H9 (cell line): ENCODE measurements at regions not wholly inside any gene's neighbourhood (a gene's known extent, or its start where the extent isn't known, plus 50 kb on each side); places are given as distances from the start of the nearest gene placed in this dataset.

ENCODE experiments used
- DNase-seq: peaks from one replicate; pipeline ENCODE4 v3.0.0-alpha.2; 2017
- H2AFZ ChIP-seq: one replicate; pipeline ENCODE4 v1.6.1; 2013; ENCODE audit warnings: mild to moderate bottlenecking, low read length, control low read depth, moderate library complexity
- H2AK5ac ChIP-seq: 2 replicates; pipeline ENCODE4 v1.6.1; 2013; ENCODE audit warnings: low read length, control low read depth, mixed read lengths; ENCODE audit not compliant: insufficient read length
- H2BK120ac ChIP-seq: one replicate; pipeline ENCODE4 v1.6.1; 2013; ENCODE audit warnings: low read depth, mild to moderate bottlenecking, low read length, control low read depth, inconsistent platforms; ENCODE audit not compliant: poor library complexity, severe bottlenecking
- H2BK12ac ChIP-seq: 2 replicates; pipeline ENCODE4 v1.6.1; 2013; ENCODE audit warnings: low read length, control low read depth, mixed read lengths, low read depth; ENCODE audit not compliant: insufficient read length
- H2BK15ac ChIP-seq: 2 replicates; pipeline ENCODE4 v1.6.1; 2013; ENCODE audit warnings: low read depth, low read length, control low read depth
- H2BK20ac ChIP-seq: one replicate; pipeline ENCODE4 v1.6.1; 2013; ENCODE audit warnings: low read depth, mild to moderate bottlenecking, low read length, control low read depth, inconsistent platforms; ENCODE audit not compliant: poor library complexity, severe bottlenecking
- H2BK5ac ChIP-seq: 2 replicates; pipeline ENCODE4 v1.6.1; 2013; ENCODE audit warnings: low read length, control low read depth, mixed read lengths; ENCODE audit not compliant: insufficient read length
- H3K14ac ChIP-seq: 2 replicates; pipeline ENCODE4 v1.6.1; 2013; ENCODE audit warnings: low read length, control low read depth; ENCODE audit not compliant: insufficient read depth
- H3K18ac ChIP-seq: 2 replicates; pipeline ENCODE4 v1.6.1; 2013; ENCODE audit warnings: low read depth, mild to moderate bottlenecking, mixed read lengths, low read length, control low read depth; ENCODE audit not compliant: insufficient read length
- H3K23ac ChIP-seq: 2 replicates; pipeline ENCODE4 v1.6.1; 2013; ENCODE audit warnings: low read length, control low read depth, mixed read lengths, low read depth; ENCODE audit not compliant: insufficient read length
- H3K23me2 ChIP-seq: 2 replicates; pipeline ENCODE4 v1.6.1; 2013; ENCODE audit warnings: low read depth, mild to moderate bottlenecking, mixed read lengths, low read length, control low read depth; ENCODE audit not compliant: insufficient read length, poor library complexity, severe bottlenecking
- H3K27ac ChIP-seq: 2 replicates; pipeline ENCODE4 v1.5.1; 2013; ENCODE audit warnings: low read length, control low read depth, mixed read lengths, low read depth; ENCODE audit not compliant: insufficient read length
- H3K27me3 ChIP-seq: 2 replicates; pipeline ENCODE4 v1.6.1; 2013; ENCODE audit warnings: low read length, control low read depth, inconsistent platforms; ENCODE audit not compliant: insufficient read depth
- H3K4ac ChIP-seq: 2 replicates; pipeline ENCODE4 v1.6.1; 2013; ENCODE audit warnings: low read depth, mild to moderate bottlenecking, control low read depth, inconsistent platforms, low read length, moderate library complexity
- H3K4me1 ChIP-seq: 2 replicates; pipeline ENCODE4 v1.6.1; 2013; ENCODE audit warnings: low read length, control low read depth, inconsistent platforms; ENCODE audit not compliant: insufficient read depth
- H3K4me2 ChIP-seq: 2 replicates; pipeline ENCODE4 v1.6.1; 2013; ENCODE audit warnings: low read length, control low read depth, mixed read lengths; ENCODE audit not compliant: insufficient read length, insufficient read depth
- H3K56ac ChIP-seq: 2 replicates; pipeline ENCODE4 v1.6.1; 2013; ENCODE audit warnings: low read depth, mild to moderate bottlenecking, mixed read lengths, low read length, control low read depth; ENCODE audit not compliant: insufficient read length
- H3K79me1 ChIP-seq: 2 replicates; pipeline ENCODE4 v1.6.1; 2013; ENCODE audit warnings: low read depth, mild to moderate bottlenecking, moderate library complexity, low read length, control low read depth, inconsistent platforms; ENCODE audit not compliant: insufficient read depth, poor library complexity, severe bottlenecking
- H3K79me2 ChIP-seq: 2 replicates; pipeline ENCODE4 v1.6.1; 2013; ENCODE audit warnings: low read length, control low read depth, inconsistent platforms; ENCODE audit not compliant: insufficient read depth
- H3K9ac ChIP-seq: 2 replicates; pipeline ENCODE4 v1.6.1; 2013; ENCODE audit warnings: low read length, control low read depth, mixed read lengths; ENCODE audit not compliant: insufficient read length; ENCODE audit errors: extremely low read depth
- H3K9me3 ChIP-seq: one replicate; pipeline ENCODE4 v1.6.1; 2013; ENCODE audit warnings: low read depth, low read length, inconsistent platforms; ENCODE audit not compliant: control insufficient read depth
- H3T11ph ChIP-seq: one replicate; pipeline ENCODE4 v1.6.1; 2013; ENCODE audit warnings: mild to moderate bottlenecking, low read length, control low read depth, inconsistent platforms
- H4K20me1 ChIP-seq: one replicate; pipeline ENCODE4 v1.6.1; 2013; ENCODE audit not compliant: control insufficient read depth, insufficient read length, insufficient read depth
- H4K5ac ChIP-seq: 2 replicates; pipeline ENCODE4 v1.6.1; 2013; ENCODE audit warnings: low read depth, mild to moderate bottlenecking, mixed read lengths, low read length, control low read depth; ENCODE audit not compliant: insufficient read length
- H4K8ac ChIP-seq: replicated peaks from 2 replicates; pipeline ENCODE4 v1.6.1; 2013; ENCODE audit warnings: low read length, control low read depth, mixed read lengths, low read depth; ENCODE audit not compliant: insufficient read length
- H4K91ac ChIP-seq: 2 replicates; pipeline ENCODE4 v1.6.1; 2013; ENCODE audit warnings: low read depth, mild to moderate bottlenecking, moderate library complexity, mixed read lengths, low read length, control low read depth; ENCODE audit not compliant: insufficient read length
- H3K27ac Mint-ChIP-seq, 3 experiments: 2 replicates in 2 of 3; 3 replicates in 1 of 3; pipeline ENCODE4 v1.8.0; 2020 to 2021; ENCODE audit warnings: mixed read lengths in 3 of 3, mild to moderate bottlenecking in 1 of 3, moderate library complexity in 1 of 3
- H3K27me3 Mint-ChIP-seq: 2 replicates; pipeline ENCODE4 v1.8.0; 2021; ENCODE audit warnings: low read depth, mild to moderate bottlenecking, moderate library complexity, mixed read lengths
- H3K36me3 Mint-ChIP-seq, 3 experiments: 2 replicates in 2 of 3; 3 replicates in 1 of 3; pipeline ENCODE4 v1.8.0; 2020 to 2021; ENCODE audit warnings: low read depth in 3 of 3, mixed read lengths in 3 of 3; ENCODE audit not compliant: insufficient read depth in 1 of 3
- H3K4me1 Mint-ChIP-seq, 2 experiments: 2 replicates each; pipeline ENCODE4 v1.8.0; 2020; ENCODE audit warnings: mixed read lengths in 2 of 2
- H3K4me3 Mint-ChIP-seq, 2 experiments: 2 replicates in 1 of 2; 3 replicates in 1 of 2; pipeline ENCODE4 v1.8.0; 2020 to 2021; ENCODE audit warnings: mild to moderate bottlenecking in 2 of 2, mixed read lengths in 2 of 2, moderate library complexity in 1 of 2
- H3K9me3 Mint-ChIP-seq, 2 experiments: 2 replicates in 1 of 2; 3 replicates in 1 of 2; pipeline ENCODE4 v1.8.0; 2020; ENCODE audit warnings: mild to moderate bottlenecking in 2 of 2, mixed read lengths in 2 of 2, moderate library complexity in 1 of 2
- CTCF ChIP-seq: fragments of 200-600 bp; sonication (generic); conservative IDR thresholded peaks from 3 replicates; pipeline ENCODE4 v1.8.0; 2021; ENCODE audit warnings: antibody characterized with exemption, mild to moderate bottlenecking
- WGBS: extraction: QIAGEN DNeasy Blood & Tissue Kit; methylation state at CpG from one replicate; pipeline ENCODE4 v1.1.7; 2013; ENCODE audit warnings: missing lambda C conversion rate, low lambda C conversion rate, mixed read lengths; ENCODE audit not compliant: insufficient read length; ENCODE audit errors: extremely low coverage; 5-methylcytosine and 5-hydroxymethylcytosine counted together

DNA sequence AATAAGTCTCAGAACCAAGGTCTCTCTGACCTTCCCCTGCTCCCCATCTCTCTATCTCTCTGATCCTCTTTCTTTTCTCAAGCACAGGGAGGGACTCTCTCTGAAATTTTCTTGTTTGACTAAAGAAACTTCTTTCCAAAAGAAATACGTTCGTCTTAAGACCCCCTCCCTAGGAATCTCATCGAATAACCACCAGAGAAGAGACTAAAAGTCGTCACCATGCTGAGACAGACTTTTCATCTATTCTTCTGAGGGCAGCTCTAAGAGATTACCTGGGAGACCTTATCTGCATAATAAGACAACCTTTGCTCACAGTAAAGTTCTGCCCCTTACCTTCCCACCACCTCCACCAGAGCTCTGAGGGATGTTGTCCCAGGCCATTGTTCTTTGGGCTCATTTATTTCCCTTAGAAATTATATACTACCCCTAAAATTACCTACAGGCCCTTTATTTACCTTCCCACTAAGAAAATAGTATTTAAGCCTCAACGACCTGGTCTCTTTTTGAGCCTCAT lies 133.7 kb upstream of the EEF2KMT start:
- H3K4me3 Mint-ChIP-seq: no peak overlapping the region
- peaks cover 17% of the 10 kb centered on the region for H3K27me3 Mint-ChIP-seq
- H3K9me3 Mint-ChIP-seq: peaks cover 18 to 19% of the 10 kb centered on the region in 2 experiments
- Histone ChIP-seq H4K8ac (no peak overlapping the region), H3K4ac (no peak overlapping the region), H3K27ac (no peak overlapping the region), H2AK5ac (no peak overlapping the region), H3K4me1 (peaks cover 2% of the 10 kb centered on the region; the same call in 1 of the 2 replicates), H3K27me3 (no peaks in the 10 kb centered on the region), H3K9ac (no peak overlapping the region), H3K9me3 (no peaks in the 10 kb centered on the region), H3K18ac (no peak overlapping the region), H3T11ph (no peak overlapping the region), H4K91ac (no peak overlapping the region), H2AFZ (no peak overlapping the region), H2BK20ac (no peak overlapping the region), H3K79me1 (no peaks in the 10 kb centered on the region), H3K79me2 (no peaks in the 10 kb centered on the region), H2BK120ac (no peak overlapping the region), H3K56ac (no peak overlapping the region), H2BK15ac (no peak overlapping the region), H3K4me2 (no peak overlapping the region), H2BK5ac (no peak overlapping the region), H3K14ac (no peak overlapping the region), H3K23me2 (no peaks in the 10 kb centered on the region), H3K23ac (no peak overlapping the region), H2BK12ac (no peak overlapping the region), H4K20me1 (no peaks in the 10 kb centered on the region), H4K5ac (no peak overlapping the region)
- peaks cover 3 to 19% (median 10%) of the 10 kb centered on the region in 3 experiments; a peak in 6 of 7 replicates for H3K36me3 Mint-ChIP-seq
- WGBS: no CpG with 5 or more reads among the region's 5 CpGs
- DNase-seq: no peak
- no peak overlapping the region for H3K27ac Mint-ChIP-seq
- H3K4me1 Mint-ChIP-seq: peaks cover 26 to 45% of the 10 kb centered on the region in 2 experiments
- TF ChIP-seq CTCF: no peak
